CMK (cell line): ENCODE measurements at regions not wholly inside any gene's neighbourhood (a gene's known extent, or its start where the extent isn't known, plus 50 kb on each side); places are given as distances from the start of the nearest gene placed in this dataset.
"Not testable (repeated sequence)": the region's sequence is repeated elsewhere in the genome, so short reads cannot be mapped to it uniquely, and the experiment has no call there.

ENCODE experiments used
- DNase-seq: peaks from one replicate; pipeline ENCODE4 v3.0.0-alpha.2; 2010; ENCODE audit warnings: low read depth

- no peak for DNase-seq
These were observed 52.0 kb upstream of the BMP2 start for GRCh38 chr20:6715401-6715941.

- no peak for DNase-seq
These were observed 53.2 kb upstream of the BMP2 start for GRCh38 chr20:6714279-6714711.

- DNase-seq, result no peak
These were observed 55.4 kb upstream of the BMP2 start for GRCh38 chr20:6711951-6712649.

DNA sequence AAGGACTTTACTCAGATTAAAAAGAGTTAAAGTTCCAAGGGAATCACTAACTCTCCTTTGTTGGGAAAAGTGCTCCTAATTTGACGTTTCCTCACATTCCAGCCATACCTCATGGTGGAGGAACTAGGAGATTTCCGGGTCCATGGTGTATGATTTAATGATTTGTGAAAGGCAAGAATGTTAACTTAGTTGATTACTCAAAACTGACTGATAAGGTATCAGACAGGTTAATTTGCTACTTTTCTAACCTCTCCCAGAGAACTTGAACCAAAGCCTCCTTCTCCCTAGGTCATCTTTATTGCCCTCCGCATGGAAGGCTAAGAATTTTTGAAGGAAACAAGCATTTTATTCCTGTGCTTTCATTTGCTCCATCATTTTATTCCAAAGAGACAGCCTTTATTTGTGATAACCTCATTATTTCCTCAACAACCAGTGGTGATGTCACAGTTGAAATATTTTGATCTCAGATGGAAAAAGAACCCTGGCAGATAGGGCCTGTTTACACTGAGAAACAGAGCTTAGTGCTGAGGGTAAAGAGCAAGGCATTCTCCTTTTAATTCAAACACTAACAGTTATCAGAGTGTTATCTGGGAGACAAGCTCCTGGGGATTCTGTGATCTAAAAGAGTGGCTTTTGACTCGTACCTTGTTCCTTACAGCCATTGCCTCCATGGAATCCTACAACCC lies 57.4 kb upstream of the BMP2 start:
- DNase-seq, result no peak

DNA sequence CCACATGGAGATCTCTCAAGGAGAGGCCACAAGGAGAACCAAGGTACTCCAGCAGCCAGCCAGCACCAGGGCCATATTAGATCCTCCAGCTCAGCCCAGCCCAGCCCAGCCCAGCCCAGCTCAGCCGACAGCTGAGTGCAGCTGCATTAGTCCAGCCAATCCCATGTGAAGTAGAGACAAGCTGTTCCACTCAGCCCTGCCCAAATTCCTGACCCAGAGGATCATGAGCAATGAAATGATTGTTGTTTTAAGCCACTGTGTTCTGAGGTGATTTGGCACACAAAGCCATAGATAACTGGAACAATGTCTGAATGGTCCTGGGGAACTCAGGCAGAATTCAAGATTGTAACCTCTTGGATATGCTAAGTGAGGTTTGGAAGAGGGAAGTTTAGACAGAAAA lies 59.5 kb upstream of the BMP2 start:
- DNase-seq, result no peak

- DNase-seq, result peak; percentile 46
These were observed 60.1 kb upstream of the BMP2 start for GRCh38 chr20:6707321-6707831.

GRCh38 chr20:6705926-6706548 lies 61.4 kb upstream of the BMP2 start:
- no peak for DNase-seq

DNA sequence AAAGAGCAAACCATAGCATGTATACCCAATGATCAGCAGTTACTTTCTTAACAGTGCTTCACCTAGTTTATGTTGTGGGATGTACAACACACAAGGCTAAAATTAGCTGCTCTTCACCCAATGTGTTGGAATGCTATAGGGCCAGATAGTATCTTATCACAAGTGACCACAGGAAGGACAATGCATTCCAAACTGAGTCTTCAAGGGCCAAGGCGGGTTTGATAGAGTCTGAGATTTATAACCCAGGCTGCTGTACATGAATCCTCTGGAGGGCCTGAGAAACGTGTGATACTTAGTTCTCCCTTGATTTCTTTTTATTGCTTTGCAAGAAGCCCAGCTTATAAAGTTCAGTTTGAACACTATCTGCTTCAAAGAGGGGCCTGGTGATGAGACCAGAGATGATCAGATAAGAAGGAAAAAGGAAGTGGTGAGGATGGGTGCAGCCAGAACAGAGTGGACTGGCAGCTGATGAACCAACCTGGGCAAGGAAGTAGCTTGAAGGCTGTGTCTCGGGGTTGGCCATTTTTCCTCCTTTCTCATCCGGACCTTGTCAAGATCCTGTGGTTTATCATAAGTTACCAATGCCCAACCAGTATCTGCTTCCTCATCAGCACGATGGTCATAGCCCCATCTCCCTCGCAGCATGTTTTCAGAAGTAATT lies 62.2 kb upstream of the BMP2 start:
- no peak for DNase-seq

DNA sequence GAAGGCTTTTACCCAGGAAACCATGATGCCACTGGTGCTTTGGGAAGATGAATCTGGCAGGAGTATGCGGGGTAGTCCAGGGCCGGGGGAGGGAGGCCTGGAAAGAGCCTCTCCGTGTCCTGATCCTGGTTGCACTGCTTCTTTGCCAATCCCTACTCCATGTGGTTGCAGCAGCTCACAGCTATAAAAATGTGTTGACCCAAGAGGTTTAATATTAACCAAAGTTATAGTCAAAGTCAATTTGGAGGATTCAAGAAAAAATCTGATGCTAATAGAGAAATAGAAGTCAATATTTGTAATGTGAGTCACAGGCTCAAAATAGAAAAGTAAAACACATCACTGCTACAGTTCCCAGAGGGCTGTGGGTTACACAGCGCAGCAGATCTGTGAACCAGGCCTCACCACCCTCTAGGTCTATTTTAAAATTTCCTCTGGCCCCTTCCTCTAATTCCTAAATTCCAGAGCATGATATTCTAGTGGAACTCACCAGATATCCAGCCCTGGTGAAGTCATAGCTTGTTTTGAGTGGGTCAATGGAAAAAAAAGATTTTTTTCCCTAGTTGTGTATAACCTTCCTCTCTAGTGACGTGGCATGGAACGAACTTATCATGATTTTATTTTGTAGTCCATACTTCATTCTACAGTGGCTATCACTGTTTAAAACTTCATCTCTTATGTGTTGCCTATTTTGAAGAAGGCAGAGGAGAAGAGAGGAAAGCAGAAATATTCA lies 63.2 kb upstream of the BMP2 start:
- DNase-seq, result no peak

GRCh38 chr20:6703656-6704055 lies 63.8 kb upstream of the BMP2 start:
- no peak for DNase-seq

GRCh38 chr20:6703047-6703446 lies 64.4 kb upstream of the BMP2 start:
- no peak for DNase-seq

- no peak for DNase-seq
These were observed 65.3 kb upstream of the BMP2 start for GRCh38 chr20:6702144-6702543.

GRCh38 chr20:6700563-6701329 lies 66.7 kb upstream of the BMP2 start:
- no peak for DNase-seq

DNA sequence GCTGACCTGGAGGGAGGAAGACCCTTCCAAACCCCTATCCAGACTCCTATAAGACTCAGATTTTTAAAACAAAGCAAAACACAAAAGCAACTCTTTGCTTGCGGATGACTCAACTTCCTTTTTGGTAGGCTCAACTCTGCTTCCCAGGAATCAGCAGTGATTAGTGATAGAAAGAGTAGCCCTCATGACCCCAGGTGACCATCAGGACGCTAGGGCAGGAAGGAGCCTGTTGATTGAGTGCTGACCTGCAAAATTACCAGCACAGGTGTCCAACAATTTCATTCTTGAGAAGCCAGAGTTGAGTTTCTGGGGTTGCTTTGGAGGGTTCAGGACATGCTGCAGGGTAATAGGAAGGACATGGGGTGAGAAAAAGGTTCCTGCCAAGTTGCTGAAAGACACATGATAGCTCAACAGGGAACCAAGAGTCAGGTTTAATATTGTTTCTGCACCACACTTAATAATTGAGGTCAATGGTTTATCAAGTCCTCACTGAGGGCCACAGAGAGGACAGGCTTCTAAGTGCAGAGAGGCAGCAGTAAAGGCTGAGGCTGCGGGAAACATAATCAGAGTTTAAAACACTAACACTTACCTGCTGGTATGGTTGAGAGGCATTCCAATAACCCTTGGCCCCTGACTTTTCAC lies 67.4 kb upstream of the BMP2 start:
- DNase-seq, result no peak

GRCh38 chr20:6698723-6699122 lies 68.8 kb upstream of the BMP2 start:
- DNase-seq, result no peak

DNA sequence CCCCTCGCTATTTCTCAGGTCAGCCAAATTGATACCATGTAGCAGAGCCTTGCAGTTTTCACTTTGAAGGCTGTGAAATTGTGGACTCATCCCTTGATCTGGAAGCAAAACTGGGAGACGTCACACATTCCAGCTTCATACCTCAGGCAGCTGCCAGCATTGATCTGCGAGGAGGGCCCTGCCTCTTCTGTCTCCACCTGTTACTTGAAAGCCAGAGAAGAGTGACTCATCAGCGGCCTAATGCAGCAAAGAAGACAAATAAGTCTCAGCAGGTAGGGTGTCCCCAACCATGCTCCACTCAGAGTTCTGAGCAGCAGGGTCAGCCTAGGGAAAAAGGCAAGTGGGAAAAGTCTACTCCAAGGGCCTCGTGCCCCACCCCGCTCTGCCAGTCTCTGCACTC lies 69.4 kb upstream of the BMP2 start:
- DNase-seq, result no peak

DNA sequence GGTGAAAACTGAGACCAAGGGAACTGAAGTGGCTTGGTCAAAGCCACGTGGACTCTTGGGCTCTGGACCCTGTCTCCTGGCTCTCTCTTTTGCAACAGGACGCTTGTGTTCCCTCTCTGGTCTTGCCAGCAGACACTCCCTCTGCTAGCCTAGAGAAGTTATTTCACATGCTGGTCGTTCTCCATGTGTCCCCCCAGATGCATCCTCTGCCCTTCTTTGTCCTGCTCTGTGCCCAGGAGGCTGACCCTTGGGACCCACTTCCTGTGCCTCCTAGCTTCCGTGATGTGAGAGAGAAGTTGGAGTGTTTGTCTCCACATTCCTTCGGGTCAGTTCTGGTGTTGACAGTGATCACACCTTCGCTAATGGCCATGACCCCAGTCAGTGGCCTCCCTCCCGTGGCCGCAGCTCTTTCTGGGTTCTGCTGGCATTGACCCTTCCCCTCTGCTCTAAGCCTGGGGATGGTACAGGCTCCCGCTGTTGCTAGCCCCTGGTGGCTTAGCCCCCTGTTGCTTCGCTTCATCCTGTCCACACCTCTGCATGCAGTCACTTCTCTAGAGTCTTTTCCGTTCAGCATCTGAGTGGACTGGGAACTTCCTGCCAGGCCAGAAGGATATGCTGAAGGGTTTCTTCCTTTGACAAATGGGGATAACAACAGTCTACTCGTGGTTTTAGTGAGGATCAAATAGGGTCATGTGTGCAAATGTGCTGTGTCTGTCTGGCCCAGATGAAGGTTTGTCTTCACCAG lies 70.1 kb upstream of the BMP2 start:
- DNase-seq, result no peak

GRCh38 chr20:6696001-6696400 lies 71.5 kb upstream of the BMP2 start:
- no peak for DNase-seq

DNA sequence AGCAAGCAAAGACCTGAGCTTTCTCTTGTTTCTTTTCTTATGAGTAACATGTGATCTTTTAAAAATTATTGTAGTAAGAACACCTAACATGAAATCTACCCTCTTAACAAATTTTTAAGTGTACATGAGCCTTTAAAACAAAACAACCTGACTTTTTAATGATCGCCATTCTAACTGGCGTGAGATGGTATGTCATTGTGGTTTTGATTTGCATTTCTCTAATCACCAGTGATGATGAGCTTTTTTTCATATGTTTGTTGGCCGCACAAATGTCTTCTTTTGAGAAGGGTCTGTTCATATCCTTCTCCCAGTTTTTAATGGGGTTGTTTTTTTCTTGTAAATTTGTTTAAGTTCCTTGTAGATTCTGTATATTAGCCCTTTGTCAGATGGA lies 73.7 kb upstream of the BMP2 start:
- not testable (repeated sequence) for DNase-seq
